WTC11 (cell line): ENCODE measurements at regions not wholly inside any gene's neighbourhood (a gene's known extent, or its start where the extent isn't known, plus 50 kb on each side); places are given as distances from the start of the nearest gene placed in this dataset.

Experiments
- ATAC-seq: fragments of 200-7000 bp; cut with Tn5 transposase; 2 replicates; pipeline ENCODE4 v1.10.0; 2021; ENCODE audit warnings: mild to moderate bottlenecking, moderate library complexity
- CTCF ChIA-PET: fragments of 300-600 bp; sonication (Branson Sonifier 250); formaldehyde crosslinking; loops from one replicate; lab custom pipeline; 2021; ENCODE audit warnings: antibody characterized with exemption; lab: Charles Lee
- POLR2A ChIA-PET: fragments of 350-600 bp; sonication (Branson Sonifier 250); formaldehyde crosslinking; loops from one replicate; lab custom pipeline; 2021; ENCODE audit warnings: antibody characterized with exemption; lab: Charles Lee
- DNase-seq: peaks from one replicate; pipeline ENCODE4 v3.0.0; 2021; ENCODE audit warnings: low spot score
- H3K27ac Mint-ChIP-seq: 2 replicates; pipeline ENCODE4 v1.8.0; 2021; ENCODE audit warnings: mixed read lengths
- H3K27me3 Mint-ChIP-seq: 2 replicates; pipeline ENCODE4 v1.8.0; 2021; ENCODE audit warnings: low read depth, mild to moderate bottlenecking, moderate library complexity, mixed read lengths
- H3K36me3 Mint-ChIP-seq: 2 replicates; pipeline ENCODE4 v1.8.0; 2021; ENCODE audit warnings: mixed read lengths
- H3K4me1 Mint-ChIP-seq: 2 replicates; pipeline ENCODE4 v1.8.0; 2022; ENCODE audit warnings: mixed read lengths
- H3K4me3 Mint-ChIP-seq: 2 replicates; pipeline ENCODE4 v1.8.0; 2021; ENCODE audit warnings: mild to moderate bottlenecking, moderate library complexity, mixed read lengths
- H3K9me3 Mint-ChIP-seq: 2 replicates; pipeline ENCODE4 v1.8.0; 2021; ENCODE audit warnings: mixed read lengths
- CBFB ChIP-seq: sonication (generic); formaldehyde crosslinking; IDR thresholded peaks from 2 replicates; pipeline ENCODE4 v1.8.1; 2022; ENCODE audit warnings: mild to moderate bottlenecking, low read depth, missing genetic modification reagents
- CREB1 ChIP-seq: sonication (generic); formaldehyde crosslinking; IDR thresholded peaks from 2 replicates; pipeline ENCODE4 v1.8.0; 2023; ENCODE audit warnings: mild to moderate bottlenecking, missing genetic modification reagents
- ELF4 ChIP-seq: sonication (generic); formaldehyde crosslinking; IDR thresholded peaks from 2 replicates; pipeline ENCODE4 v1.8.1; 2022; ENCODE audit warnings: low read depth, mild to moderate bottlenecking, moderate library complexity, missing genetic modification reagents
- GRHL2 ChIP-seq: fragments of 250-450 bp; sonication (Bioruptor Pico); IDR thresholded peaks from 2 replicates; pipeline ENCODE4 v1.8.0; 2022; ENCODE audit warnings: mild to moderate bottlenecking, moderate library complexity; ENCODE audit not compliant: insufficient replicate concordance, severe bottlenecking
- HMGXB4 ChIP-seq: sonication (generic); formaldehyde crosslinking; IDR thresholded peaks from 2 replicates; pipeline ENCODE4 v1.8.1; 2023; ENCODE audit warnings: mild to moderate bottlenecking, moderate library complexity, missing genetic modification reagents
- IRF1 ChIP-seq: sonication (generic); formaldehyde crosslinking; IDR thresholded peaks from 2 replicates; pipeline ENCODE4 v1.8.0; 2023; ENCODE audit warnings: missing genetic modification reagents
- IRF2 ChIP-seq: sonication (generic); formaldehyde crosslinking; IDR thresholded peaks from 2 replicates; pipeline ENCODE4 v1.8.0; 2022; ENCODE audit warnings: low read depth, missing genetic modification reagents, borderline replicate concordance
- MXD4 ChIP-seq: fragments of 250-450 bp; sonication (Bioruptor Pico); IDR thresholded peaks from 2 replicates; pipeline ENCODE4 v1.8.0; 2021; ENCODE audit warnings: mild to moderate bottlenecking, moderate library complexity, borderline replicate concordance
- MYBL2 ChIP-seq: sonication (generic); formaldehyde crosslinking; IDR thresholded peaks from 2 replicates; pipeline ENCODE4 v1.8.1; 2023; ENCODE audit warnings: mild to moderate bottlenecking, moderate library complexity, missing genetic modification reagents
- NFATC4 ChIP-seq: fragments of 250-450 bp; sonication (Bioruptor Pico); IDR thresholded peaks from 2 replicates; pipeline ENCODE4 v1.9.0; 2021; ENCODE audit warnings: mild to moderate bottlenecking
- NFYB ChIP-seq: sonication (generic); formaldehyde crosslinking; conservative IDR thresholded peaks from 2 replicates; pipeline ENCODE4 v1.8.0; 2022; ENCODE audit warnings: low read depth, missing genetic modification reagents
- NR3C1 ChIP-seq: sonication (generic); formaldehyde crosslinking; conservative IDR thresholded peaks from 2 replicates; pipeline ENCODE4 v1.8.1; 2023; ENCODE audit warnings: low read depth, mild to moderate bottlenecking, missing genetic modification reagents
- TCF7 ChIP-seq: sonication (generic); formaldehyde crosslinking; IDR thresholded peaks from 2 replicates; pipeline ENCODE4 v1.8.0; 2022; ENCODE audit warnings: mild to moderate bottlenecking, low read depth, missing genetic modification reagents, moderate library complexity
- TEAD1 ChIP-seq: sonication (generic); formaldehyde crosslinking; IDR thresholded peaks from 2 replicates; pipeline ENCODE4 v1.8.0; 2022; ENCODE audit warnings: mild to moderate bottlenecking, missing genetic modification reagents
- TP53 ChIP-seq: sonication (generic); formaldehyde crosslinking; IDR thresholded peaks from 2 replicates; pipeline ENCODE4 v1.8.1; 2023; ENCODE audit warnings: mild to moderate bottlenecking, missing genetic modification reagents
- ZMAT4 ChIP-seq: fragments of 250-450 bp; sonication (Bioruptor Pico); IDR thresholded peaks from 2 replicates; pipeline ENCODE4 v1.9.0; 2021; ENCODE audit warnings: mild to moderate bottlenecking
- ZNF121 ChIP-seq: sonication (generic); formaldehyde crosslinking; IDR thresholded peaks from 2 replicates; pipeline ENCODE4 v1.8.0; 2023; ENCODE audit warnings: missing genetic modification reagents
- ZNF281 ChIP-seq: sonication (generic); formaldehyde crosslinking; IDR thresholded peaks from 2 replicates; pipeline ENCODE4 v1.8.0; 2023; ENCODE audit warnings: mild to moderate bottlenecking, missing genetic modification reagents
- ZNF317 ChIP-seq: sonication (generic); formaldehyde crosslinking; IDR thresholded peaks from 2 replicates; pipeline ENCODE4 v1.8.1; 2023; ENCODE audit warnings: low read depth, mild to moderate bottlenecking, moderate library complexity, missing genetic modification reagents, borderline replicate concordance
- ZNF416 ChIP-seq: fragments of 250-450 bp; sonication (Bioruptor Pico); IDR thresholded peaks from 2 replicates; pipeline ENCODE4 v1.9.0; 2021; ENCODE audit warnings: mild to moderate bottlenecking, inconsistent platforms
- ZNF423 ChIP-seq: fragments of 250-450 bp; sonication (Bioruptor Pico); IDR thresholded peaks from 2 replicates; pipeline ENCODE4 v2.1.2; 2022; ENCODE audit warnings: mild to moderate bottlenecking, moderate library complexity
- ZNF532 ChIP-seq: fragments of 250-450 bp; sonication (Bioruptor Pico); IDR thresholded peaks from 2 replicates; pipeline ENCODE4 v1.9.0; 2021; ENCODE audit warnings: mild to moderate bottlenecking, borderline replicate concordance
- TF ChIP-seq, protein P1 (sequence below): sonication (generic); formaldehyde crosslinking; conservative IDR thresholded peaks from 2 replicates; pipeline ENCODE4 v1.8.1; 2023; ENCODE audit warnings: mild to moderate bottlenecking, low read depth, missing genetic modification reagents, moderate library complexity
- TF ChIP-seq, protein P2 (sequence below): sonication (generic); formaldehyde crosslinking; IDR thresholded peaks from 2 replicates; pipeline ENCODE4 v1.8.1; 2023; ENCODE audit warnings: mild to moderate bottlenecking, missing genetic modification reagents, moderate library complexity

DNA sequence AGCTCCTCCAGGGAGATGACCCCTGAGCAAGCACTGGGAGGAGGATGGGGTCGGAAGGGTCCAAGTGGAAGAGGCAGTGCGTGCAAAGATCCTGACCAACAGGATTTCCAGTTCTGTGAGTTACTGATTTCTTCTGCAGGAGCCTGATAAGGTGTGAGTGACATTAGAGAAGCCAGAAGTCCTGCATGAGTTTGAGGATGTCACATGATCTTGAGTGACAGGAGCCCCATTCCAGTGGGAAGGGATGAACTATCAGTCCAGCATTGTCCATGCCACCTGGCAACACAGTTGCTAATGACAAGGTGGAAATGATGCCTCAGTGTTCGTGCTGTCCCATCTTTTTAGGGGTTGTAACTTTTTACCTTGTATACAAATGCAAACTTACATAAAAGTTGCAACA lies 285.1 kb upstream of the HDAC4 start:
- POLR2A ChIA-PET, result no interaction called here
- no peak overlapping the region for H3K27ac Mint-ChIP-seq
- H3K27me3 Mint-ChIP-seq, result peaks cover 6% of the 10 kb centered on the region
- peaks cover 6% of the 10 kb centered on the region for H3K9me3 Mint-ChIP-seq
- CTCF ChIA-PET, result no interaction called here
- no peaks in the 10 kb centered on the region for H3K36me3 Mint-ChIP-seq
- H3K4me3 Mint-ChIP-seq, result no peak overlapping the region
- H3K4me1 Mint-ChIP-seq, result peaks cover 12% of the 10 kb centered on the region
- no peak for DNase-seq
- ATAC-seq, result no peak
- TF ChIP-seq NR3C1 (CRISPR knock-in tag) (no peak), HMGXB4 (CRISPR knock-in tag) (no peak), ELF4 (CRISPR knock-in tag) (no peak), NFATC4 (CRISPR knock-in tag) (no peak), ZNF423 (CRISPR knock-in tag) (no peak), ZMAT4 (no peak), ZNF121 (CRISPR knock-in tag) (no peak), CREB1 (CRISPR knock-in tag) (no peak), ZNF532 (no peak), ZNF317 (CRISPR knock-in tag) (no peak), TEAD1 (no peak), MYBL2 (no peak), NFYB (CRISPR knock-in tag) (no peak), TCF7 (CRISPR knock-in tag) (no peak)
- TF ChIP-seq, protein P1, sequence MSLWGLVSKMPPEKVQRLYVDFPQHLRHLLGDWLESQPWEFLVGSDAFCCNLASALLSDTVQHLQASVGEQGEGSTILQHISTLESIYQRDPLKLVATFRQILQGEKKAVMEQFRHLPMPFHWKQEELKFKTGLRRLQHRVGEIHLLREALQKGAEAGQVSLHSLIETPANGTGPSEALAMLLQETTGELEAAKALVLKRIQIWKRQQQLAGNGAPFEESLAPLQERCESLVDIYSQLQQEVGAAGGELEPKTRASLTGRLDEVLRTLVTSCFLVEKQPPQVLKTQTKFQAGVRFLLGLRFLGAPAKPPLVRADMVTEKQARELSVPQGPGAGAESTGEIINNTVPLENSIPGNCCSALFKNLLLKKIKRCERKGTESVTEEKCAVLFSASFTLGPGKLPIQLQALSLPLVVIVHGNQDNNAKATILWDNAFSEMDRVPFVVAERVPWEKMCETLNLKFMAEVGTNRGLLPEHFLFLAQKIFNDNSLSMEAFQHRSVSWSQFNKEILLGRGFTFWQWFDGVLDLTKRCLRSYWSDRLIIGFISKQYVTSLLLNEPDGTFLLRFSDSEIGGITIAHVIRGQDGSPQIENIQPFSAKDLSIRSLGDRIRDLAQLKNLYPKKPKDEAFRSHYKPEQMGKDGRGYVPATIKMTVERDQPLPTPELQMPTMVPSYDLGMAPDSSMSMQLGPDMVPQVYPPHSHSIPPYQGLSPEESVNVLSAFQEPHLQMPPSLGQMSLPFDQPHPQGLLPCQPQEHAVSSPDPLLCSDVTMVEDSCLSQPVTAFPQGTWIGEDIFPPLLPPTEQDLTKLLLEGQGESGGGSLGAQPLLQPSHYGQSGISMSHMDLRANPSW, result no peak
- TF ChIP-seq, protein P2, sequence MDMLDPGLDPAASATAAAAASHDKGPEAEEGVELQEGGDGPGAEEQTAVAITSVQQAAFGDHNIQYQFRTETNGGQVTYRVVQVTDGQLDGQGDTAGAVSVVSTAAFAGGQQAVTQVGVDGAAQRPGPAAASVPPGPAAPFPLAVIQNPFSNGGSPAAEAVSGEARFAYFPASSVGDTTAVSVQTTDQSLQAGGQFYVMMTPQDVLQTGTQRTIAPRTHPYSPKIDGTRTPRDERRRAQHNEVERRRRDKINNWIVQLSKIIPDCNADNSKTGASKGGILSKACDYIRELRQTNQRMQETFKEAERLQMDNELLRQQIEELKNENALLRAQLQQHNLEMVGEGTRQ (CRISPR knock-in tag), result no peak

DNA sequence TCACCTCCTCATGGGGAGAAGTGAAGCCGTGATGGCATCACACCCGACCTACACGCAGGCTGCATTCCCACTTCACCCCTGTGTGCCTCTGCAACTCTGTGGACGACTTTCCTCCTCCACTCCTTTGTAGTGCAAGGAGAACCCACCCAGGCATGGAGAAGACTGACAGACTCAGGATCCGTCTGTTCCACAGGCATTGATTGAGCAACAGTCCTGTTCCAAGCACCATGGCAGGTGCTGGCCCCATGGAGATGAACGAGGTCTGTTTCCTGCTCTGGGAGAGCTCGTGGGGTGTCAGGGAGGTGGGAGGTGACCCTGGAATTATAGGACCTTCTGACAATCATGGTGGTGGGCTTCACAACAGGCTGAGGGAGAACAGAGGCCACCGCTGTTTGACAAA lies 284.7 kb upstream of the HDAC4 start:
- ChIA-PET POLR2A (no interaction called here), CTCF (no interaction called here)
- H3K9me3 Mint-ChIP-seq, result peaks cover 6% of the 10 kb centered on the region
- ATAC-seq (no peak), DNase-seq (no peak)
- peaks cover 12% of the 10 kb centered on the region for H3K4me1 Mint-ChIP-seq
- H3K4me3 Mint-ChIP-seq, result no peak overlapping the region
- peaks cover 6% of the 10 kb centered on the region for H3K27me3 Mint-ChIP-seq
- H3K36me3 Mint-ChIP-seq, result no peaks in the 10 kb centered on the region
- H3K27ac Mint-ChIP-seq, result no peak overlapping the region
- TF ChIP-seq ZNF416 (CRISPR knock-in tag) (no peak), MXD4 (CRISPR knock-in tag) (no peak), TP53 (CRISPR knock-in tag) (no peak), GRHL2 (CRISPR knock-in tag) (no peak), ZNF281 (CRISPR knock-in tag) (no peak), ELF4 (CRISPR knock-in tag) (no peak), IRF1 (no peak), CBFB (CRISPR knock-in tag) (no peak), MYBL2 (no peak), IRF2 (CRISPR knock-in tag) (no peak)
